ENCODE measurements at regions not wholly inside any gene's neighbourhood (a gene's known extent, or its start where the extent isn't known, plus 50 kb on each side); places are given as distances from the start of the nearest gene placed in this dataset.

DNA sequence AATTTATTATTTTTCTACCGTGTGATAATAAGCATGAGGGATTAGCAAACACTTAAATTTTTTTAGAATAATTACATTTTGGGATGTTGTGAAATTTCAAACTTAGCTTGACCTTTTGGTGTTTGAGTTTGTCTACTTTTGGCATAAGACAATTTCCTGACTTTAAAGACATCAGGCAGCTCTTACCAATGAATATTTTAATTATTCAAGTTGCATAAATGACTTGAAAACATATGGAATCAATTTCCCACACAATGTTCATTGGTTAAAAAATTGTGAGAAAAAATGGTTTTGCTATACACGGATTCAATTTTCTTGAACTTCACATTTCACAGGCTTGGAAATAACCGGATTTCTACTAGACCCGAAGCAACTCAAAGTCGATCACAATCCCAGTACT is 243.4 kb downstream of the IKZF2 start:
- Mint-ChIP-seq H3K9me3 (peaks cover 0 to 7% of the 10 kb centered on the region in 2 donors), H3K4me3 (no peak overlapping the region), H3K27ac (no peak overlapping the region), H3K36me3 (ENCODE audit: insufficient read depth) (peaks cover 2% of the 10 kb centered on the region), H3K27me3 (no peaks in the 10 kb centered on the region), H3K4me1 (ENCODE audit: low read depth in 2 of 2) (peaks cover 7 to 9% of the 10 kb centered on the region in 2 donors)
- ATAC-seq (replicated peaks) = no peak
- no peak for DNase-seq

DNA sequence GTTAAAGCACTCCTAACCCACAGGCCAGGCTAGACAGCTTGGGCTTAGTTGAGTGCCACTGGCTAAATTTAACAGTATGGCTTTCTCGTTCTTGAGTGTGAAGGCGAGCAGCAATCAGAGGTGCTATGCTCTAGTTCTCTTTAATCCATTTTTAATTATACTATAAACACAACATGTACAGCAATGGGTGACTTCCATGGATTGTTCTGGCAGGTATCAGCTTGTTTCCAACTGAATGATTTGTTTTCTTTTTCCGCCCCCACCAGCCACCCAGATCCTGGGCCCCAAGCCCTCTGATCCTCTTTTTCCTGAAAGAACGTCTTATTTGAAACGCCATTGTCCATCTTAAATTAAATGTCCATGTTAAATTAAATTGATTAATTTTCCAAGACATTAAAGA is 244.8 kb downstream of the IKZF2 start:
- ATAC-seq (replicated peaks) (no peak), DNase-seq (no peak)
- peaks cover 2% of the 10 kb centered on the region for H3K36me3 Mint-ChIP-seq (ENCODE audit: insufficient read depth)
- peaks cover 0 to 7% of the 10 kb centered on the region in 2 donors for H3K9me3 Mint-ChIP-seq
- no peak overlapping the region for H3K27ac Mint-ChIP-seq
- peaks cover 7 to 9% of the 10 kb centered on the region in 2 donors for H3K4me1 Mint-ChIP-seq (ENCODE audit: low read depth in 2 of 2)
- H3K27me3 Mint-ChIP-seq = no peaks in the 10 kb centered on the region
- no peak overlapping the region for H3K4me3 Mint-ChIP-seq

DNA sequence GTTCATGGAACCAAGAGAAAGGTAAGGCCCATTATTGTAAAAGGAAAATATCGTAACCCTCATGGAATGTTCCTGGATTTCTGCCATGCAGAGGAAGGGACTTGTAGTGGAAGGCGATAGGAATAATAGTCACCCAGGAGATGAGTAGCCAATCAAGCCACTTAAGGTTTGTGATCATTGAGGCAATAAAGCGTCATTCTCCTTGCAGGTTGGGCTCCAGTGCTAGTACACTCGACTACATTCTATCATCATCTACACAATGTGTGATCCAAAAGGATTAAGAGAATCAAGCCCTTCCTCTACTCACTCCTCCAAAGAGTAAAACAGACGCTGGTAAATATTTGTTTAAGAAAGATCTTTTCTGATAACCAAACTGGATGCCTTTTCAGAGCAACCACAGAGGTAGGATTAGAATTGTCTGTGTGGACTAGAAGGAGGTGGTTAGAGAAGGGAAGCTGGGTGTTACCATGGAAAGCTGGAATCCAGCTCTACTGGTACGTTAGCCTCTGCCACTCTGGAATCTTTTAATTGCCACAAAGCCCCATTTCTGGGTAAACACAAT is 245.7 kb downstream of the IKZF2 start:
- DNase-seq = no peak

DNA sequence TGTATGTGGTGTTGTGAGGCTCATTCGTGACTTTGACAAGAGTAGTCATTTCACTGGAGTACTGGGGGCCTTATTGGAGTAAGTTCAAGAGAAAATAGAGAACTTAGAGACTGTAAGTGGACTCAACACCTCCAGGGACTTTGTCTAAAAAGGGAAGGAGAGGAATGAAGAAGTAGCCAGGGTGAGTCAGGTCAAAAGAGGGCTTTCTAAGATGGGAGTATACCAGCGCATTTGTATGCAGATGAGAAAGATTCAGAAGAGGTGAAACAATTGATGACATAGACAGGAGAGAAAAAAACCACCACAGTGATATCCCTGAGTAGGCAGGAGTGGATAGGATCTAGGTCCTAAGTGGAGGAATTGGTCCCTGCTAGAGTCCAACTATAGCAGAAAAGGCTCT is 246.8 kb downstream of the IKZF2 start:
- no peak overlapping the region for H3K27ac Mint-ChIP-seq
- H3K36me3 Mint-ChIP-seq (ENCODE audit: insufficient read depth) = peaks cover 2% of the 10 kb centered on the region
- no peak overlapping the region for H3K4me3 Mint-ChIP-seq
- peaks cover 0 to 7% of the 10 kb centered on the region in 2 donors for H3K9me3 Mint-ChIP-seq
- no peak for DNase-seq
- H3K27me3 Mint-ChIP-seq = no peaks in the 10 kb centered on the region
- no peak for ATAC-seq (replicated peaks)
- no peaks in the 10 kb centered on the region for H3K4me1 Mint-ChIP-seq (ENCODE audit: low read depth in 2 of 2)

More for the DNA sequence above, 245.7 kb downstream of the IKZF2 start:
- H3K27ac Mint-ChIP-seq = no peak overlapping the region
- no peak for ATAC-seq (replicated peaks)
- peaks cover 2% of the 10 kb centered on the region for H3K36me3 Mint-ChIP-seq (ENCODE audit: insufficient read depth)
- peaks cover 0 to 7% of the 10 kb centered on the region in 2 donors for H3K9me3 Mint-ChIP-seq
- H3K4me3 Mint-ChIP-seq = no peak overlapping the region
- no peaks in the 10 kb centered on the region for H3K27me3 Mint-ChIP-seq
- no peaks in the 10 kb centered on the region for H3K4me1 Mint-ChIP-seq (ENCODE audit: low read depth in 2 of 2)

DNA sequence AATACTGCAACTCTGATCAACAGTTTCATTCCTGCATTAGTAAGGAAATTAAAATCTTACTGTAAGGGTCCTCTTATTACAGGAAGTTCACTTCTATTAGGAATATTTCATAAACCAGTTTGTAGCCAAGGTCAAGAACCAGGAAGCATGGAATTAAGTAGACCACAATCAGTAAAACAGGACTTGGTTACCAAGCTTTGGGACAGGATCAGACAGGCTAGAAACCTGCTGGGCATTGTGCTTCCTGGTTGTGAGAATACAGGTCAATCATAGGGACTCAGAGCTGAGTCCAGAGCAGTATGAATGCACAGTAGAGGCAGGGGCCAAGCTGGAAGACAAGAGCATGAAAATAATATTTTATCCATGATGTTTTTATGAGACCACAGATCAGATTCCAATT is 248.0 kb downstream of the IKZF2 start:
- Mint-ChIP-seq H3K4me1 (ENCODE audit: low read depth in 2 of 2) (no peaks in the 10 kb centered on the region), H3K4me3 (no peak overlapping the region), H3K27me3 (no peaks in the 10 kb centered on the region), H3K27ac (no peak overlapping the region), H3K36me3 (ENCODE audit: insufficient read depth) (peaks cover 2% of the 10 kb centered on the region), H3K9me3 (peaks cover 0 to 7% of the 10 kb centered on the region in 2 donors)
- DNase-seq (no peak), ATAC-seq (replicated peaks) (no peak)

DNA sequence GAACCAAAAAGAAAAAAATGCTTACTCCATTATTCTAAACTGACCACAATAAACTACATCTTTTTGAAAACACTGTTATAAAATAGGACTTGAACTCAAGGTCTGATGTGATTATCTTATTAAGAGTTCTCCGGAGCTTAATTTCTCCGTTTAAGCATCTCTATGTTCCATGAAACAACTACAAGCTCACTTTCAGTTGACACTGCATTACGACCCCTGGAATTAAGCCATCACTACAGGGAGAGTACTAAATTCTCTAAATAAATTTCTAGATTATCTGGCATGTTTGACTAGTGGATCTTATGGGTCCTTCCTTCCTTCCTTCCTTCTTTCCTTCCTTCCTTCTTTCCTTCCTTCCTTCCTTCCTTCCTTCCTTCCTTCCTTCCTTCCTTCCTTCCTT is 249.0 kb downstream of the IKZF2 start:
- H3K4me3 Mint-ChIP-seq = no peak overlapping the region
- no peaks in the 10 kb centered on the region for H3K4me1 Mint-ChIP-seq (ENCODE audit: low read depth in 2 of 2)
- peaks cover 0 to 7% of the 10 kb centered on the region in 2 donors for H3K9me3 Mint-ChIP-seq
- DNase-seq = no peak
- no peak for ATAC-seq (replicated peaks)
- peaks cover 2% of the 10 kb centered on the region for H3K36me3 Mint-ChIP-seq (ENCODE audit: insufficient read depth)
- no peak overlapping the region for H3K27ac Mint-ChIP-seq
- no peaks in the 10 kb centered on the region for H3K27me3 Mint-ChIP-seq

DNA sequence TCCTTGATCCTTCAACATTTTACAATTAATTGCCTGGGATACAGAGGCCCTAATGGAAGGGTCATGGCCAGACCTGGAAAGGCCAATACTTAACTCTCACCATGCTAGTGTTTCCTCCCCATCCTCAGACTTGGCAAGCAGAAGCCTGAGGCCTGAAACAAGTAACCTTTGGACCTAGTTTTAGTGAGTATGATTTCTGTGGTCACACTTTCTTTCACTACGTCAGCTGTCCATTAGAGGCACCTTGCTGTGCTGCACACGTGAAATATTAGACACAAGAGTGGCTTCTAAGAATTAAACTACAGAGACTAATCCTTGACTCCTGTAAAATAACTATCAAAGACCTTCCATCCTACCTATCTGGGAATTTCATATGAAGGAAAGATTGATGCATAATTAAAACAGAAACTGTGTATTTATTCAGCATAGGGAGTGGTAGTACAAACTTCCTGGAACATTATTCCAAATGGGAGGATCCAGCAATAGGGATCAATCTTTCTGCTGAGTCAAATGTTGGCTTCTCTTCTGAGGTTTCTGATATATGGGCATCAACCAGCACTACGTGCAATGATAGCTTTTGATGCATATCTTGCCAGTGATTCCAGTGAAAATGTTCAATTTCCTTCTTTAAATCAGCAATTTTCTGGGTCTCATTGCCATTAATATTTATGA is 249.7 kb downstream of the IKZF2 start:
- Mint-ChIP-seq H3K9me3 (peaks cover 0 to 7% of the 10 kb centered on the region in 2 donors), H3K27me3 (no peaks in the 10 kb centered on the region), H3K27ac (no peak overlapping the region), H3K4me3 (no peak overlapping the region), H3K36me3 (ENCODE audit: insufficient read depth) (peaks cover 1% of the 10 kb centered on the region), H3K4me1 (ENCODE audit: low read depth in 2 of 2) (no peaks in the 10 kb centered on the region)
- ATAC-seq (replicated peaks) = no peak
- DNase-seq = no peak

DNA sequence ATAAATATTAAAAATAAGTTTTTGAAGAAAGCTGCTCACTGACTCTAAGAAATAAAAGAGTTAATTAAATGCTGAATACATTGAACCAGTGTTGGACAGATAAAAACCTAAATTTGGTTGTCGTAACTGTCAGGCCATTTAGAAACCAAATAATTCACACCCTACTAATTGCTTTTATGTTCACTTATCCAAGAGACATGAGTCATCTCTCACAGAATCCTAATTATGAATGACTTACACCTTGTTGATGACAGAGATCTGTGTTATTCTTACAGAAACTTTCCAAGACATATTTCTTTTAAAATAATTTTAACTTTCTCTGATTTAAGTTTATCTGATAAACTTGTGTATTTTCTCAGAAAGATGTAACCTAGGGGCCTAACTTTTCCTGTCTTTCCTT is 250.7 kb downstream of the IKZF2 start:
- H3K36me3 Mint-ChIP-seq (ENCODE audit: insufficient read depth) = no peaks in the 10 kb centered on the region
- H3K27me3 Mint-ChIP-seq = no peaks in the 10 kb centered on the region
- H3K4me1 Mint-ChIP-seq (ENCODE audit: low read depth in 2 of 2) = no peaks in the 10 kb centered on the region
- no peak for ATAC-seq (replicated peaks)
- H3K27ac Mint-ChIP-seq = no peak overlapping the region
- no peak overlapping the region for H3K4me3 Mint-ChIP-seq
- no peak for DNase-seq
- H3K9me3 Mint-ChIP-seq = peaks cover 0 to 7% of the 10 kb centered on the region in 2 donors

DNA sequence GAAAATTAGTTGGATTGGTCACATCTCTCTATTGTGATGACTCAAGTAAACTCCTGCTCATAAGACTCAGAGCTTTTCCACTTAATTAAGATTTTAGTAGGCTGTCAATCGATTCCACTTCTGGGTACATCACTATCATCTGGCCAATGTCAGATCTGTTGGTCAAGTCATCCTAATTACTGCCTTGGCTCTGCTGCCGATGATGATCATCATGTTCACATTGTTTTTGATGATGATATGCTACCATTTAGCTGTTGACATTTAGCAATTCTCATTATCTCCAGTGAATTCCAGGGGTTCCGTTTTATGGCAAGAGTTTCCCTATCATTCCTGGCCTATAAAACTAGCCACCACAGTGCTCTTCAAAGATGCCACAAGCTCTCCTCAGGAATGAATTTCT is 253.4 kb downstream of the IKZF2 start:
- no peak overlapping the region for H3K4me3 Mint-ChIP-seq
- DNase-seq = no peak
- H3K27me3 Mint-ChIP-seq = no peaks in the 10 kb centered on the region
- no peak for ATAC-seq (replicated peaks)
- no peaks in the 10 kb centered on the region for H3K36me3 Mint-ChIP-seq (ENCODE audit: insufficient read depth)
- H3K4me1 Mint-ChIP-seq (ENCODE audit: low read depth in 2 of 2) = no peaks in the 10 kb centered on the region
- H3K9me3 Mint-ChIP-seq = peaks cover 0 to 3% of the 10 kb centered on the region in 2 donors
- H3K27ac Mint-ChIP-seq = no peak overlapping the region

DNA sequence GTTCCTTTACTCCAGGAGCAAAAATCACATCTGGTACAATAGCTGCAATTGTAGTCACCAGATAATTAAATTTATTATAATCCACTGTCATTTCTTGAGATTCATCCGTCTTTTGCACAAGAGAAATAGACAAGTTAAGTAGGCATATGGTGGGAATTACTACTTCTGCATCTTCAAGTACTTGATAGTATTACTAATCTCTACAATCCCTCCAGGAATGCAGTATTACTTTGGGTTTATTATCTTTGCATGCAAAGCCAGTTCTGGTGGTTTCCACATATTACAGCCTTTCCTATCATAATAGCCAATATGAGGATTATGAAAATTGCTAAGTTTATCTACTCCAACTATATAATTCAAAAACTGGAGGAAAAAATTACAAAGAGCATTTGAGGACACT is 254.1 kb downstream of the IKZF2 start:
- H3K27ac Mint-ChIP-seq = no peak overlapping the region
- no peaks in the 10 kb centered on the region for H3K27me3 Mint-ChIP-seq
- H3K4me3 Mint-ChIP-seq = no peak overlapping the region
- DNase-seq (no peak), ATAC-seq (replicated peaks) (no peak)
- peaks cover 0 to 3% of the 10 kb centered on the region in 2 donors for H3K9me3 Mint-ChIP-seq
- no peaks in the 10 kb centered on the region for H3K36me3 Mint-ChIP-seq (ENCODE audit: insufficient read depth)
- H3K4me1 Mint-ChIP-seq (ENCODE audit: low read depth in 2 of 2) = no peaks in the 10 kb centered on the region

DNA sequence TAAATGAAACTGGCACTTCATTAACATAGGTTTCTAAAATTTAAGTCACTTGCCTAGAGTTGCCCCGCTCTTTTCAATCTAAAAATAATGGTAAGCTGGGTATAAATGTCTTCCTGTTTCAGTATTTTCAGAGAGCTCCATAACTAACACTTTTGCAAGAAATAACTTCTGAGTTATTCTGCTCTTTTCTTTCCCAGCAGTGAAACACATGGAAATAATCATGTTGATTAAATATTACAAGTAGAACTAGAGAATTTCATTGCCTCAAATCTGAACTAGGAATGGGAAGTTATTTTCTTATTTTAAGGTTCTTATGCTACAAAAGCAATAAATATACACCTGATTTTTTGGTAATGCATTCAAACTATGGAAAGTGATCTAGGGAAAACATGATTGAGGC is 257.4 kb downstream of the IKZF2 start:
- H3K36me3 Mint-ChIP-seq (ENCODE audit: insufficient read depth) = no peaks in the 10 kb centered on the region
- H3K4me3 Mint-ChIP-seq = no peak overlapping the region
- H3K9me3 Mint-ChIP-seq = peaks cover 0 to 3% of the 10 kb centered on the region in 2 donors
- H3K27me3 Mint-ChIP-seq = no peaks in the 10 kb centered on the region
- H3K4me1 Mint-ChIP-seq (ENCODE audit: low read depth in 2 of 2) = no peaks in the 10 kb centered on the region
- peak overlapping the region in 1 of 2 donors; percentile 35 for H3K27ac Mint-ChIP-seq
- ATAC-seq (replicated peaks) = no peak
- DNase-seq = no peak

DNA sequence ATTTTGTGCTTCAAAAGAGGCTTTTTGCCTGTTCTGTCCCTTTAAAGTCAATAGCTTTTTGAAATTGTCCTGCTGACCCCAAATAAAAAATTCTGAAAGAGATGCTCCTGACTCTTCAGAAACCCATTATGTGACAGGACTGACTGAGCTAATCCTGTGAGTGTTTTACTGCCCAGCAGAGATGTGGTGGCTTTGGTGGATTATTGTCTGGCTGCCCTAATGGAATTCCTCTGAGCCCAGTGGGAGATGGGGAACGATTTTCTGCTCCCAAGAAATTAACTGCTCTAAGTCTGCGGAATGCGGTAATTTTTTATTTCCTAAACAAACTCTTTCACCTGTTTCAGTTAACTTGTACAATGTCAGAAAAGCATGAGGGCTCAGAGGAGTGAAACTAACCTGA is 258.2 kb downstream of the IKZF2 start:
- no peak overlapping the region for H3K27ac Mint-ChIP-seq
- H3K27me3 Mint-ChIP-seq = no peaks in the 10 kb centered on the region
- peaks cover 0 to 3% of the 10 kb centered on the region in 2 donors for H3K9me3 Mint-ChIP-seq
- H3K4me1 Mint-ChIP-seq (ENCODE audit: low read depth in 2 of 2) = no peaks in the 10 kb centered on the region
- H3K4me3 Mint-ChIP-seq = no peak overlapping the region
- H3K36me3 Mint-ChIP-seq (ENCODE audit: insufficient read depth) = no peaks in the 10 kb centered on the region
- DNase-seq (no peak), ATAC-seq (replicated peaks) (no peak)

DNA sequence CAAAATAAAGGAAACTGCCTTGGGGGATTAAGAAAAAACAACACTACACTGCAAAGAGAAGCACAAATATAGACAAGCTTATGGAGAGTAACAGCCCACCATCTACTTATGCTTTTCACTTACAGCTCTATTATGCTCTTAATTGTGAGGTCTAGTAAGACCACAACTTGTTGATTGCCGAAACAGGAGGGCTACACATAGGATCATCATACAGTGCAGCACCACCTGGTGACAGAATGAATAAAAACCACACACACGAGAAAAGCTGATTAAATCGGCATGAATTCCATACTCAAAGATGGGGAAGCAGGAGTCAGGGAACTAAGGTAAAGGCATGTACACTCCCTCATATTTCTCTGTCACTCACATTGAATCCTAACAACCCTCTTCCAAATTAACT is 259.2 kb downstream of the IKZF2 start:
- no peaks in the 10 kb centered on the region for H3K27me3 Mint-ChIP-seq
- H3K4me3 Mint-ChIP-seq = no peak overlapping the region
- peaks cover 0 to 3% of the 10 kb centered on the region in 2 donors for H3K9me3 Mint-ChIP-seq
- no peak for ATAC-seq (replicated peaks)
- no peaks in the 10 kb centered on the region for H3K4me1 Mint-ChIP-seq (ENCODE audit: low read depth in 2 of 2)
- no peak for DNase-seq
- no peaks in the 10 kb centered on the region for H3K36me3 Mint-ChIP-seq (ENCODE audit: insufficient read depth)
- no peak overlapping the region for H3K27ac Mint-ChIP-seq

DNA sequence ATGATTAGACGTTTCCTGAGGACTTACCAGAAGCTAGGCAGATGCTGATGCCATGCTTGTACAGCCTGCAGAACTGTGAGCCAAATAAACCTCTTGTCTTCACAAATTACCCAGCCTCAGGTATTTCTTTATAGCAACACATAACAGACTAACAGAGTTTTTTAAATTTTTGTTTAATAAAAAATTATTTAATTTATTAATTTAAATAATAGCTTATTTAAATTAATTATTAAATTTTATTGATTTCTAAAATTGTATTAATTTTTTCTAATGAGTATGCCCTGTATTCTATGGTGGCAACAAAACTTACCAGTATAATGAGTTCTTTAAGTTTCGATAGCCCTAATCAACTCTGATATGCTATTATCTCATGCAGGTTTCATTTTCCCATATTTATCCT is 259.8 kb downstream of the IKZF2 start:
- DNase-seq (no peak), ATAC-seq (replicated peaks) (no peak)
- no peaks in the 10 kb centered on the region for H3K4me1 Mint-ChIP-seq (ENCODE audit: low read depth in 2 of 2)
- H3K27ac Mint-ChIP-seq = no peak overlapping the region
- no peaks in the 10 kb centered on the region for H3K36me3 Mint-ChIP-seq (ENCODE audit: insufficient read depth)
- H3K9me3 Mint-ChIP-seq = peaks cover 0 to 4% of the 10 kb centered on the region in 2 donors
- no peak overlapping the region for H3K4me3 Mint-ChIP-seq
- no peaks in the 10 kb centered on the region for H3K27me3 Mint-ChIP-seq

Measured in effector memory CD8-positive, alpha-beta T cell (primary cell).